Prostate gland (tissue), 2 donors: ENCODE measurements at regions not wholly inside any gene's neighbourhood (a gene's known extent, or its start where the extent isn't known, plus 50 kb on each side); places are given as distances from the start of the nearest gene placed in this dataset.

ENCODE experiments used
- DNase-seq: peaks from one replicate; pipeline ENCODE4 v3.0.0-alpha.2; 2019; ENCODE audit warnings: low spot score
- H3K27ac ChIP-seq, 2 donors: fragments of 200-600 bp; sonication (generic); 2 replicates each; pipeline ENCODE4 v1.5.1; 2017 to 2019
- H3K27me3 ChIP-seq: fragments of 200-600 bp; sonication (generic); replicated peaks from 2 replicates; pipeline ENCODE4 v1.5.1; 2019; ENCODE audit not compliant: insufficient read depth
- H3K36me3 ChIP-seq, 2 donors: fragments of 200-600 bp; sonication (generic); 1 replicate in 1 of 2; 2 replicates in 1 of 2; pipeline versions ENCODE4 v1.5.1 to v1.8.1; 2017 to 2019
- H3K4me1 ChIP-seq: fragments of 200-600 bp; sonication (generic); replicated peaks from 2 replicates; pipeline ENCODE4 v1.5.1; 2019
- H3K4me3 ChIP-seq, 2 donors: fragments of 200-600 bp; sonication (generic); 2 replicates each; pipeline ENCODE4 v1.5.1; 2017 to 2019
- H3K9me3 ChIP-seq: fragments of 200-600 bp; sonication (generic); 2 replicates; pipeline ENCODE4 v1.5.1; 2017
- POLR2A ChIP-seq: fragments of 450-650 bp; IDR thresholded peaks from one replicate; pipeline ENCODE4 v1.6.1; 2016; ENCODE audit warnings: antibody characterized with exemption, mild to moderate bottlenecking
- POLR2AphosphoS5 ChIP-seq: sonication (generic); formaldehyde crosslinking; IDR thresholded peaks from one replicate; pipeline ENCODE4 v1.6.1; 2017; ENCODE audit warnings: antibody characterized with exemption
- WGBS: methylation state at CpG from one replicate; pipeline ENCODE4 v1.1.5; 2018; 5-methylcytosine and 5-hydroxymethylcytosine counted together
- intact Hi-C: fragments of 100-400 bp; cut with DNase I; formaldehyde crosslinking; loops from one replicate; pipeline ENCODE4 v1.14.2; 2022
- TF ChIP-seq, protein P1 (sequence below), 4 experiments: fragments of 200-600 bp in 2 of 4; fragments of 450-650 bp in 2 of 4; sonication (generic) in 2 of 4; IDR thresholded peaks; 1 replicate in 3 of 4; 2 replicates in 1 of 4; pipeline ENCODE4 v1.5.1; 2016 to 2019; ENCODE audit warnings: antibody characterized with exemption in 4 of 4, mild to moderate bottlenecking in 2 of 4, moderate library complexity in 2 of 4

DNA sequence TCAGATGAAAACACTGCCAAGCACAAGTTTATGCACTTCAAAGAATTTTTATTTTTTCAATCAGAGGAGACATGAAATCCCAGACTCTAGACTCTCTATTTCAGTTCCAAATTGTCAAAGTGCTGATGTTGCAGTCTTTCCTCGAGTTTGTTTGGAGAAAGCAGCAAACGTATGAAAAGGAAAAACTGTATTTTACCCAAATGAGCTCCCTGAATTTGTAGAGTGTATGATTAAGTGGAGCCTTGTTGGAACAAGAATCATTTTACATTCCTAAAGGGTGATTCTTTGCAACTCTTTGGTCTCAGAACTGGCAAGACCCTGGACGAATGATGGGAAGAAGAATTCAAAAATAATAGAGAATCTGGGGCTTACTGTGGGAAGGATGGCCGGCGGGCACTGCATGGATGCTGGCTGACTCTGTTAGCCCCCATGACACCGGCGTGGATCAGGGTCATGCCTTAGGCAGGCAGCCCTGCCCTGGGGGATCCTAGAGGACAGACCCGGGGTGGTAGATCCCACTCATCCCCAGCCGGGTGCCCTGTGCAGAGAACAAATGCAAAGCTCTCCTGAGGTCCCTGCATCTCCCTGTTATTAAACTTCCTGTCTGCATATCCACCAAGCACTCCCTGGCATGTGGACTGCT lies 207.4 kb downstream of the FNDC1 start:
- H3K36me3 ChIP-seq, result no peaks in the 10 kb centered on the region
- intact Hi-C loops, result no loop called here
- no peaks in the 10 kb centered on the region for H3K27me3 ChIP-seq
- DNase-seq, result no peak
- H3K4me1 ChIP-seq, result no peaks in the 10 kb centered on the region
- no peak overlapping the region for H3K27ac ChIP-seq
- TF ChIP-seq, protein P1, sequence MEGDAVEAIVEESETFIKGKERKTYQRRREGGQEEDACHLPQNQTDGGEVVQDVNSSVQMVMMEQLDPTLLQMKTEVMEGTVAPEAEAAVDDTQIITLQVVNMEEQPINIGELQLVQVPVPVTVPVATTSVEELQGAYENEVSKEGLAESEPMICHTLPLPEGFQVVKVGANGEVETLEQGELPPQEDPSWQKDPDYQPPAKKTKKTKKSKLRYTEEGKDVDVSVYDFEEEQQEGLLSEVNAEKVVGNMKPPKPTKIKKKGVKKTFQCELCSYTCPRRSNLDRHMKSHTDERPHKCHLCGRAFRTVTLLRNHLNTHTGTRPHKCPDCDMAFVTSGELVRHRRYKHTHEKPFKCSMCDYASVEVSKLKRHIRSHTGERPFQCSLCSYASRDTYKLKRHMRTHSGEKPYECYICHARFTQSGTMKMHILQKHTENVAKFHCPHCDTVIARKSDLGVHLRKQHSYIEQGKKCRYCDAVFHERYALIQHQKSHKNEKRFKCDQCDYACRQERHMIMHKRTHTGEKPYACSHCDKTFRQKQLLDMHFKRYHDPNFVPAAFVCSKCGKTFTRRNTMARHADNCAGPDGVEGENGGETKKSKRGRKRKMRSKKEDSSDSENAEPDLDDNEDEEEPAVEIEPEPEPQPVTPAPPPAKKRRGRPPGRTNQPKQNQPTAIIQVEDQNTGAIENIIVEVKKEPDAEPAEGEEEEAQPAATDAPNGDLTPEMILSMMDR (IDR thresholded peaks at IDR 0.05), result no peak
- TF ChIP-seq POLR2A (no peak), POLR2AphosphoS5 (no peak)
- 68% methylated on average over 9 of the region's 9 CpGs for WGBS
- no peaks in the 10 kb centered on the region for H3K9me3 ChIP-seq
- H3K4me3 ChIP-seq, result no peak overlapping the region

DNA sequence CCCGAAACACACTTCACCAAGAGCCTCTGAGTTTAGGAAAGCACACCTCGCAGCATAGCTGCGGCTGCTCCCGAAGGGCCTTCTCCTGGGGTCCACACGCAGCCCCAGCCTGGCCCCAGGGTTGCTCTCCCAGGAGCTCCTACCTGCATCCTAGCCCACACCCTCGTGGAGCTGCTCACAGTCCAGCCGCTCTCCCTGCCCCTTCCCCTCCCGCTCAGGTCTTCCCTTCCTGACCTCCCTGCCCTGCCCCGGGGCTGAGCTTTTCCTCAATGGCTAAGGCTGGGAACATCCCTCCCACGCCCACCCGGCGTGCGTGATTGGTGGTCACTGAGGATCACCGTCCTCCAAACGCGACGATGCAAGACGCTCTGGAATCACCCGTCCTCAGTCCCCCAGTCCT lies 205.8 kb downstream of the FNDC1 start:
- no peaks in the 10 kb centered on the region for H3K4me1 ChIP-seq
- 96% methylated on average over 19 of the region's 19 CpGs for whole genome bisulfite sequencing
- TF ChIP-seq, protein P1 (IDR thresholded peaks at IDR 0.05), result no peak
- TF ChIP-seq POLR2A (no peak), POLR2AphosphoS5 (no peak)
- no peaks in the 10 kb centered on the region for H3K27me3 ChIP-seq
- no peaks in the 10 kb centered on the region for H3K9me3 ChIP-seq
- DNase-seq, result no peak
- no peak overlapping the region for H3K27ac ChIP-seq
- H3K4me3 ChIP-seq, result no peak overlapping the region
- intact Hi-C loops, result no loop called here
- H3K36me3 ChIP-seq, result no peaks in the 10 kb centered on the region

DNA sequence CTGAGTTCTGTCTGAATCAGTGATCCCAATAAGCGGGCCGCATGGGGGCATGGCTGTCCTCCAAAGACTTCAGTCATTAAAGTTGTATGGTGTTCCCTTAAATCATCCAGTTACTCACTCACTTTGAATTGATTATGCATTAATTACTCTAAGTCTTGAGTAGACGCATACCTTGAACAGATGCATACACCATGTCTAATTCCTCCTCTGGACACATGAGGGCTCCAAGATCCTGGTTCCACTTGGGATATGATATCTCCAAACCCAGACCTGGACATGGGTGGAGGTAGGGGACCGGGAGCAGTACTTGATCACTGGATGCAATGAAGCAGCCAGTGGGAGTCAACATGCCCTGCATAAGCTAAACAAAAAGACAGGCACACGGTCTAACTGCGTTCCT lies 204.5 kb downstream of the FNDC1 start:
- Histone ChIP-seq H3K4me1 (no peaks in the 10 kb centered on the region), H3K4me3 (no peak overlapping the region), H3K27ac (no peak overlapping the region), H3K27me3 (no peaks in the 10 kb centered on the region), H3K36me3 (no peaks in the 10 kb centered on the region), H3K9me3 (no peaks in the 10 kb centered on the region)
- intact Hi-C loops, result no loop called here
- 79% methylated on average over 6 of the region's 6 CpGs for WGBS
- TF ChIP-seq POLR2AphosphoS5 (no peak), POLR2A (no peak)
- TF ChIP-seq, protein P1 (IDR thresholded peaks at IDR 0.05), result no peak
- no peak for DNase-seq

DNA sequence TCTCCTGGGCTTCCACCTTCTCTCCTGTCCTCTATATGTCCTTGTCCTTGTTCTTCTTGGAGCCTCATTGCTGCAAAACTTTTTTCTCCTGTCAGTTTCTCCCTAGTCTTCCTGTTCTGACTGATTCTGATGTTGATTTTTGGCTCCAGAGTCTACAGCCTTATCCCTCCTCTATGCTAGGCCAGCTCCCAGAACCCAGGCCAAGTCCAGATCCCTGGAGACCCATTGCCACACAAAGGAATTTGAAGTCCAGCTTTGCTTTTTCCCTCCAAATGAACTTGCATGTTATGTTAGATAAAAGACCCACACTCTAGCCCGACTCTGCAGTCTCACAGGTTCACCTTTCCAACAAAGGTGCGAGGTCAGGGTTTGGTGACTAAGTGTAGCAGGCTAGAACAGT lies 203.1 kb downstream of the FNDC1 start:
- H3K36me3 ChIP-seq, result no peaks in the 10 kb centered on the region
- intact Hi-C loops, result no loop called here
- no peaks in the 10 kb centered on the region for H3K9me3 ChIP-seq
- H3K27ac ChIP-seq, result no peak overlapping the region
- DNase-seq, result no peak
- no peaks in the 10 kb centered on the region for H3K27me3 ChIP-seq
- H3K4me1 ChIP-seq, result no peaks in the 10 kb centered on the region
- WGBS, result 91% methylated on average over 2 of the region's 2 CpGs
- no peak overlapping the region for H3K4me3 ChIP-seq
- no peak for TF ChIP-seq POLR2A
- TF ChIP-seq, protein P1 (IDR thresholded peaks at IDR 0.05), result no peak
- TF ChIP-seq POLR2AphosphoS5, result no peak

DNA sequence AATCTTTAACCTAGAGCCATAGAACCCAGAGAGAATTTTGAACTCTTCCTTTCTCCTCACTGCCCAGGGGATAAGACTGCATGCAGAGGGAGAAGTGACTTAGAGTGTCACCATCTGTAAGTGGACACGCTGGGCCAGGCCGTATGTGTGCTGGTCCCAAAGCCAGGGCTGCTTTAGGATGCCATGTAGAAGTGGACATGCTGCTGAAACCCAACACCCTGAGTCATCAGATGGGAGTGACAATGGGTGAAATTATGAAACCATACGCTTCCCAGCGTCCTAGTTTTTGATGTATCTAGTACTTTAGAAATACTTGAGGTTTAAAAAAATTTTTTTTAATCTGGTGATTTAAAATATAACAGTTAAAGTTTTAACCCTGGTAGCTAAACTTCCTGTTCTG lies 191.1 kb downstream of the FNDC1 start:
- WGBS, result 56% methylated on average over 4 of the region's 4 CpGs
- DNase-seq, result no peak
- intact Hi-C loops, result no loop called here

More for the DNA sequence above, 191.1 kb downstream of the FNDC1 start:
- Histone ChIP-seq H3K4me3 (no peak overlapping the region), H3K4me1 (no peaks in the 10 kb centered on the region), H3K9me3 (no peaks in the 10 kb centered on the region), H3K27me3 (no peaks in the 10 kb centered on the region), H3K27ac (no peak overlapping the region), H3K36me3 (no peaks in the 10 kb centered on the region)
- TF ChIP-seq, protein P1 (IDR thresholded peaks at IDR 0.05), result no peak
- TF ChIP-seq POLR2AphosphoS5, result no peak
- TF ChIP-seq POLR2A, result no peak
